MM.1S (cell line): ENCODE measurements at regions not wholly inside any gene's neighbourhood (a gene's known extent, or its start where the extent isn't known, plus 50 kb on each side); places are given as distances from the start of the nearest gene placed in this dataset.

ENCODE experiments used
- DNase-seq: peaks from one replicate; pipeline ENCODE4 v3.0.0-alpha.2; 2015
- H2AFZ ChIP-seq: fragments of 300-600 bp; sonication (generic); 2 replicates; pipeline ENCODE4 v1.6.0; 2016; ENCODE audit warnings: antibody characterized with exemption, low read length
- H3F3A ChIP-seq: fragments of 300-600 bp; sonication (generic); 2 replicates; pipeline ENCODE4 v1.6.1; 2016; ENCODE audit warnings: mild to moderate bottlenecking, antibody characterized with exemption, low read length, moderate library complexity, mixed read lengths; ENCODE audit not compliant: insufficient read depth
- H3K27ac ChIP-seq: fragments of 300-600 bp; sonication (generic); 2 replicates; pipeline ENCODE4 v1.5.1; 2016; ENCODE audit warnings: mild to moderate bottlenecking, low read length
- H3K27me3 ChIP-seq: fragments of 300-600 bp; sonication (generic); replicated peaks from 2 replicates; pipeline ENCODE4 v1.6.0; 2016; ENCODE audit warnings: low read length; ENCODE audit not compliant: insufficient read depth
- H3K36me3 ChIP-seq: fragments of 300-600 bp; sonication (generic); replicated peaks from 2 replicates; pipeline ENCODE4 v1.6.1; 2016; ENCODE audit warnings: mild to moderate bottlenecking, low read length, mixed read lengths; ENCODE audit not compliant: insufficient read depth
- H3K4me1 ChIP-seq: fragments of 300-600 bp; sonication (generic); 2 replicates; pipeline ENCODE4 v1.6.1; 2016; ENCODE audit warnings: low read length, mixed read lengths
- H3K4me2 ChIP-seq: fragments of 300-600 bp; sonication (generic); 2 replicates; pipeline ENCODE4 v1.6.0; 2016; ENCODE audit warnings: low read depth, low read length
- H3K4me3 ChIP-seq: fragments of 300-600 bp; sonication (generic); 2 replicates; pipeline ENCODE4 v1.5.1; 2016; ENCODE audit warnings: low read length, mixed read lengths
- H3K79me2 ChIP-seq: fragments of 300-600 bp; sonication (generic); 2 replicates; pipeline ENCODE4 v1.6.1; 2016; ENCODE audit warnings: mixed run types, low read length, mixed read lengths
- H3K9ac ChIP-seq: fragments of 300-600 bp; sonication (generic); 2 replicates; pipeline ENCODE4 v1.6.1; 2016; ENCODE audit warnings: low read length, mixed read lengths
- H3K9me2 ChIP-seq: fragments of 300-600 bp; sonication (generic); replicated peaks from 2 replicates; pipeline ENCODE4 v1.6.1; 2016; ENCODE audit warnings: mild to moderate bottlenecking, low read length, mixed read lengths; ENCODE audit not compliant: insufficient read depth
- H3K9me3 ChIP-seq: fragments of 300-600 bp; sonication (generic); replicated peaks from 2 replicates; pipeline ENCODE4 v1.6.1; 2016; ENCODE audit warnings: mild to moderate bottlenecking, low read length, mixed read lengths; ENCODE audit not compliant: insufficient read depth
- H4K20me1 ChIP-seq: fragments of 300-600 bp; sonication (generic); 2 replicates; pipeline ENCODE4 v1.6.1; 2016; ENCODE audit warnings: mild to moderate bottlenecking, low read length, moderate library complexity, mixed read lengths; ENCODE audit not compliant: insufficient read depth
- CTCF ChIP-seq: fragments of 300-600 bp; sonication (generic); IDR thresholded peaks from 2 replicates; pipeline ENCODE4 v1.5.1; 2016; ENCODE audit warnings: antibody characterized with exemption, low read length, mixed read lengths
- EZH2 ChIP-seq: fragments of 300-600 bp; sonication (generic); optimal IDR thresholded peaks from 2 replicates; pipeline ENCODE3; 2017; ENCODE audit warnings: low read depth, mild to moderate bottlenecking, antibody characterized with exemption, low read length, mixed read lengths
- EZH2phosphoT487 ChIP-seq: fragments of 300-600 bp; sonication (generic); IDR thresholded peaks from 2 replicates; pipeline ENCODE4 v1.6.1; 2018; ENCODE audit warnings: antibody characterized with exemption, low read length

GRCh38 chr10:30172091-30172490 lies 112.7 kb upstream of the JCAD start:
- no peaks in the 10 kb centered on the region for H3K4me1 ChIP-seq
- H3K4me2 ChIP-seq, result no peak overlapping the region
- H3K36me3 ChIP-seq, result no peaks in the 10 kb centered on the region
- H4K20me1 ChIP-seq, result no peaks in the 10 kb centered on the region
- no peaks in the 10 kb centered on the region for H3K79me2 ChIP-seq
- no peak for DNase-seq
- no peak overlapping the region for H2AFZ ChIP-seq
- no peaks in the 10 kb centered on the region for H3K9me2 ChIP-seq
- no peak overlapping the region for H3K27ac ChIP-seq
- TF ChIP-seq EZH2phosphoT487, result no peak
- no peak for TF ChIP-seq CTCF
- TF ChIP-seq EZH2, result no peak
- no peaks in the 10 kb centered on the region for H3F3A ChIP-seq
- H3K4me3 ChIP-seq, result no peak overlapping the region
- no peaks in the 10 kb centered on the region for H3K9me3 ChIP-seq
- H3K9ac ChIP-seq, result no peak overlapping the region
- no peaks in the 10 kb centered on the region for H3K27me3 ChIP-seq

- Histone ChIP-seq H3K27ac (no peak overlapping the region), H3K79me2 (no peaks in the 10 kb centered on the region), H3K9ac (no peak overlapping the region), H3K4me2 (no peak overlapping the region), H3K4me3 (no peak overlapping the region), H2AFZ (no peak overlapping the region), H3K4me1 (no peaks in the 10 kb centered on the region), H3K9me3 (no peaks in the 10 kb centered on the region), H3K9me2 (no peaks in the 10 kb centered on the region), H3F3A (no peaks in the 10 kb centered on the region), H3K27me3 (no peaks in the 10 kb centered on the region), H3K36me3 (no peaks in the 10 kb centered on the region), H4K20me1 (no peaks in the 10 kb centered on the region)
- DNase-seq, result no peak
- TF ChIP-seq EZH2phosphoT487 (no peak), CTCF (no peak), EZH2 (no peak)
Measured at GRCh38 chr10:30171601-30172000, 112.2 kb upstream of the JCAD start.

- Histone ChIP-seq H3K79me2 (no peaks in the 10 kb centered on the region), H2AFZ (no peak overlapping the region), H3K4me2 (no peak overlapping the region), H3K9ac (no peak overlapping the region), H3K9me2 (no peaks in the 10 kb centered on the region), H4K20me1 (no peaks in the 10 kb centered on the region), H3K36me3 (no peaks in the 10 kb centered on the region), H3K9me3 (no peaks in the 10 kb centered on the region), H3K27me3 (no peaks in the 10 kb centered on the region), H3K4me3 (no peak overlapping the region), H3K4me1 (no peaks in the 10 kb centered on the region), H3K27ac (no peak overlapping the region), H3F3A (no peaks in the 10 kb centered on the region)
- TF ChIP-seq CTCF, result no peak
- TF ChIP-seq EZH2phosphoT487, result no peak
- no peak for TF ChIP-seq EZH2
- no peak for DNase-seq
Measured at GRCh38 chr10:30170814-30171213, 111.4 kb upstream of the JCAD start.
